Endothelial cell of umbilical vein (primary cell): ENCODE measurements at regions not wholly inside any gene's neighbourhood (a gene's known extent, or its start where the extent isn't known, plus 50 kb on each side); places are given as distances from the start of the nearest gene placed in this dataset.

Source experiments
- BruUV-seq: library from RNA; stranded (reverse); fragments of 400-500 nt; replicated peaks from 2 replicates; lab custom pipeline; 2021; lab: Mats Ljungman, UMichigan
- CTCF ChIA-PET: fragments of 300-600, 350-600 bp; sonication (Branson Sonifier 250); formaldehyde crosslinking; loops from one replicate; lab custom pipeline; 2021; ENCODE audit warnings: antibody characterized with exemption, inconsistent platforms; lab: Charles Lee
- POLR2A ChIA-PET: fragments of 300-600, 350-600 bp; sonication (Branson Sonifier 250); formaldehyde crosslinking; loops from one replicate; lab custom pipeline; 2021; ENCODE audit warnings: antibody characterized with exemption, inconsistent platforms; lab: Charles Lee
- DNase-seq: peaks from one replicate; pipeline ENCODE4 v3.0.0-alpha.2; 2011; ENCODE audit warnings: low read depth, low spot score
- FAIRE-seq: peaks from 2 replicates; lab custom pipeline; 2011; peaks lifted over from hg19 to GRCh38; lab: Jason Lieb, UNC
- H2AFZ ChIP-seq: 2 replicates; pipeline ENCODE4 v1.6.0; 2012; ENCODE audit warnings: low read depth, low read length, control low read depth, inconsistent platforms
- H3K27ac ChIP-seq: 2 replicates; pipeline ENCODE4 v1.5.1; 2011; ENCODE audit warnings: low read depth, mild to moderate bottlenecking, control low read depth, low read length, moderate library complexity; ENCODE audit not compliant: insufficient read depth
- H3K27me3 ChIP-seq, 2 experiments: 2 replicates each; pipeline versions ENCODE4 v1.6.0 to v1.6.1; 2011; ENCODE audit warnings: low read length in 2 of 2, mixed read lengths in 1 of 2; ENCODE audit not compliant: control insufficient read depth in 2 of 2, insufficient read depth in 2 of 2
- H3K36me3 ChIP-seq, 2 experiments: 2 replicates in 1 of 2; 3 replicates in 1 of 2; pipeline ENCODE4 v1.5.1; 2011; ENCODE audit warnings: low read length in 2 of 2, mild to moderate bottlenecking in 1 of 2, moderate library complexity in 1 of 2; ENCODE audit not compliant: control insufficient read depth in 2 of 2, insufficient read depth in 2 of 2; ENCODE audit errors: extremely low read depth in 1 of 2
- H3K4me1 ChIP-seq: 3 replicates; pipeline ENCODE4 v1.5.1; 2011; ENCODE audit warnings: mild to moderate bottlenecking, low read length; ENCODE audit not compliant: control insufficient read depth, insufficient read depth; ENCODE audit errors: extremely low read depth
- H3K4me2 ChIP-seq: 2 replicates; pipeline ENCODE4 v1.6.1; 2011; ENCODE audit warnings: low read length, control low read depth, mixed read lengths; ENCODE audit not compliant: insufficient read depth
- H3K4me3 ChIP-seq, 3 experiments: fragments of 200-600 bp in 1 of 3; sonication (generic), shearing (Covaris generic) in 1 of 3; replicated peaks in 1 of 3; 2 replicates each; pipeline ENCODE4 v1.5.1; 2011 to 2016; ENCODE audit warnings: control low read depth in 3 of 3, low read length in 3 of 3, mild to moderate bottlenecking in 2 of 3, inconsistent platforms in 1 of 3, low read depth in 1 of 3, moderate library complexity in 1 of 3; ENCODE audit not compliant: insufficient read depth in 1 of 3
- H3K79me2 ChIP-seq: 2 replicates; pipeline ENCODE4 v1.6.0; 2012; ENCODE audit warnings: low read length, inconsistent platforms; ENCODE audit not compliant: control insufficient read depth, insufficient read depth
- H3K9ac ChIP-seq: replicated peaks from 2 replicates; pipeline ENCODE3; 2011; ENCODE audit warnings: low read length, control low read depth; ENCODE audit not compliant: insufficient read depth; ENCODE audit errors: extremely low read depth
- H3K9me1 ChIP-seq: replicated peaks from 3 replicates; pipeline ENCODE4 v1.6.0; 2011; ENCODE audit warnings: mild to moderate bottlenecking, low read length; ENCODE audit not compliant: control insufficient read depth, insufficient read depth; ENCODE audit errors: extremely low read depth
- H3K9me3 ChIP-seq: replicated peaks from 2 replicates; pipeline ENCODE4 v1.5.1; 2012; ENCODE audit warnings: low read length, inconsistent platforms; ENCODE audit not compliant: control insufficient read depth, insufficient read depth
- H4K20me1 ChIP-seq: replicated peaks from 2 replicates; pipeline ENCODE3; 2011; ENCODE audit warnings: mild to moderate bottlenecking, low read length; ENCODE audit not compliant: control insufficient read depth, insufficient read depth; ENCODE audit errors: extremely low read depth
- CTCF ChIP-seq, 2 donors: IDR thresholded peaks; 1 replicate in 1 of 2; 2 replicates in 1 of 2; pipeline ENCODE4 v1.5.1; 2011; ENCODE audit warnings: low read length in 2 of 2, mild to moderate bottlenecking in 2 of 2, moderate library complexity in 2 of 2, control low read depth in 1 of 2, inconsistent platforms in 1 of 2, low read depth in 1 of 2; ENCODE audit not compliant: insufficient read depth in 1 of 2; ENCODE audit errors: extremely low read depth in 1 of 2
- EZH2 ChIP-seq: IDR thresholded peaks from 2 replicates; pipeline ENCODE4 v1.6.1; 2012; ENCODE audit warnings: borderline replicate concordance, low read depth, mild to moderate bottlenecking, moderate library complexity, low read length, inconsistent platforms; ENCODE audit not compliant: severe bottlenecking
- FOS ChIP-seq: IDR thresholded peaks from 2 replicates; pipeline ENCODE4 v1.6.1; 2011; ENCODE audit warnings: mild to moderate bottlenecking, low read length, moderate library complexity, borderline replicate concordance; ENCODE audit not compliant: insufficient read depth
- GATA2 ChIP-seq: IDR thresholded peaks from 2 replicates; pipeline ENCODE4 v1.7.0; 2011; ENCODE audit warnings: low read depth, mild to moderate bottlenecking, moderate library complexity, mixed read lengths, low read length; ENCODE audit not compliant: insufficient read length, insufficient read depth
- JUN ChIP-seq: IDR thresholded peaks from 2 replicates; pipeline ENCODE4 v1.6.1; 2011; ENCODE audit warnings: borderline replicate concordance, low read depth; ENCODE audit not compliant: insufficient read length, insufficient read depth
- MAX ChIP-seq: IDR thresholded peaks from 2 replicates; pipeline ENCODE4 v1.6.1; 2011; ENCODE audit not compliant: insufficient read depth, insufficient read length
- MYC ChIP-seq: IDR thresholded peaks from one replicate; pipeline ENCODE4 v1.6.1; 2011; ENCODE audit warnings: mild to moderate bottlenecking, low read depth, low read length
- POLR2A ChIP-seq: IDR thresholded peaks from 2 replicates; pipeline ENCODE4 v1.6.1; 2012; ENCODE audit warnings: low read depth, mild to moderate bottlenecking, control low read depth, low read length
- POLR2AphosphoS5 ChIP-seq: IDR thresholded peaks from 2 replicates; pipeline ENCODE4 v1.6.1; 2012; ENCODE audit warnings: low read depth, mild to moderate bottlenecking, control low read depth, low read length, moderate library complexity; ENCODE audit not compliant: insufficient read depth
- dilution Hi-C: fragments of 300-500 bp; cut with MboI; formaldehyde crosslinking; loops from one replicate; pipeline ENCODE4 v1.15.0; 2019; ENCODE audit warnings: low sequenced_read_pairs; ENCODE audit not compliant: extremely low pct_ligation_motif_present
- intact Hi-C: fragments of 100-400 bp; cut with micrococcal nuclease; formaldehyde crosslinking; loops from one replicate; pipeline ENCODE4 v1.10.0; 2022

GRCh38 chr16:87044829-87045228 is 272.4 kb downstream of the C16orf95 start:
- no peaks in the 10 kb centered on the region for H3K79me2 ChIP-seq
- H3K36me3 ChIP-seq: no peaks in the 10 kb centered on the region
- peaks cover 0 to 7% of the 10 kb centered on the region in 2 experiments for H3K27me3 ChIP-seq
- peaks cover 9% of the 10 kb centered on the region for H3K4me1 ChIP-seq
- dilution Hi-C loops (no loop called here), intact Hi-C loops (no loop called here)
- no peak overlapping the region for H3K4me3 ChIP-seq
- no peak overlapping the region for H3K27ac ChIP-seq
- H3K9ac ChIP-seq: no peak overlapping the region
- FAIRE-seq: no peak
- H3K9me3 ChIP-seq: no peaks in the 10 kb centered on the region
- H3K9me1 ChIP-seq: no peaks in the 10 kb centered on the region
- no TSS peak for BruUV-seq
- ChIA-PET CTCF (interaction anchor here (2.7 to 3.1 kb wide), 2 partner anchors 8 to 18 kb away, joined by 16 to 19 read pairs; no protein-coding TSS in a partner anchor), POLR2A (no interaction called here)
- no peak for TF ChIP-seq JUN
- no peak for TF ChIP-seq EZH2
- TF ChIP-seq POLR2AphosphoS5: no peak
- TF ChIP-seq MYC: no peak
- TF ChIP-seq POLR2A: no peak
- no peak for TF ChIP-seq CTCF (IDR thresholded peaks at IDR 0.05; ENCODE audit: extremely low read depth in 1 of 2, insufficient read depth in 1 of 2, low read depth in 1 of 2, low read length in 2 of 2)
- TF ChIP-seq MAX: no peak
- TF ChIP-seq FOS: no peak
- no peak for TF ChIP-seq GATA2
- no peak for DNase-seq
- no peak overlapping the region for H2AFZ ChIP-seq
- H4K20me1 ChIP-seq: no peaks in the 10 kb centered on the region
- no peak overlapping the region for H3K4me2 ChIP-seq
